GM19043 (cell line): ENCODE measurements at regions not wholly inside any gene's neighbourhood (a gene's known extent, or its start where the extent isn't known, plus 50 kb on each side); places are given as distances from the start of the nearest gene placed in this dataset.

ENCODE experiments used
- ATAC-seq: cut with Tn5 transposase; IDR thresholded peaks from one replicate; pipeline ENCODE4 v1.9.1; 2021; ENCODE audit warnings: low read depth; ENCODE audit not compliant: unreplicated experiment

DNA sequence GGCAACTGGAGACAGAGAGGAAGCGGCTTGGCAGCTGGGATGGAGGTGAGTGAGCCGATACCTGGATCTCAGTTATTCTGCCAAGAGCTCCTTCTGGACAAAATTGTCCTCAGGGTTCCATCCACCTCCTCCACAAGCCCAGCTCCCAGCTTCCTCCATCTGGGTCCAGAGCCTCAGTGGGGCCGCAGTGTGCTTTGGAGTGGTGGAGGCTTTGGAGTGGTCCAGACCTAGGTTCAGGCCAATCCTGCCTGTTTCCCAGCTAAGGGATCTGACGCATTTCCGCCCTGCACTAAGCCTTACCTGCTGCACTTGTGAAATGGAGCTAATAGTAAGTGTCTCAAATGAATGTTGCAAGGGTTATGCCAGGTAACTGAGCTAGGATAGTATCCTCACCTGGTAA lies 355.7 kb upstream of the SHH start:
- ATAC-seq = no peak

- no peak for ATAC-seq
Observed at GRCh38 chr7:156167417-156167807, 355.1 kb upstream of the SHH start.

DNA sequence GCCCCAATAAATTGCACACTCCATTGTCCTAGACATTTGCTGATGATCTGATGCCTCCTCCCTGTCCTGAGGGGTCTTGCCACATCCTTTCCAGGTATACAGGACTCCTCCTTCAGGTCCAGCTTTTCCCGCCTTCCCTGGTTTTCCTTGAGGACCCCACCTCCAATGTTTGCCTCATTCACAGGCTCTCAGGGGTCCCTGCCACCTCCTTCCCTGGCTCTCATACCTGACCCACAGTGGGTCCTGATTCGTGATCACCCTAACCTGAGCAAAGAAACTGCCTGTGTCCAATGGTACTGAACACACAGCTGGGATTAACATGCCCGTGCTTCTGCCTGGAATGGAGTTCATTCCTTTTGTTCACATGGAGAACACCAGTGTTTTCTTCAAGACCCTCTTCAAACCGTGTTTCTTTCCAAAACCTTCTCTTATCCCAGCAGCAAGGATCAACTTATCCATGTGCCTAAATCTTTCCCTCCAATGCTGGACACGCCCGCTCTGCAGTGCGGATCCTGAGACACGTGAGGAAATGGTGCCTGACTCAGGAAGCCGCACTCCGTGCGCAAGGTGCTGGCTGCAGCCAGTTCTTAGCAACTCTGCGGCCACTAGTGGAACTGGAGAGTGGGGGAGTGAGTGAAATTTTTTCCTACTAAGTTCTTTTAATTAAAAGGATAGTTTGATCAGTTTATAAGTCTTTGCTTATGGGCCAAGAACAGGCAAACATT lies 354.6 kb upstream of the SHH start:
- ATAC-seq = no peak

DNA sequence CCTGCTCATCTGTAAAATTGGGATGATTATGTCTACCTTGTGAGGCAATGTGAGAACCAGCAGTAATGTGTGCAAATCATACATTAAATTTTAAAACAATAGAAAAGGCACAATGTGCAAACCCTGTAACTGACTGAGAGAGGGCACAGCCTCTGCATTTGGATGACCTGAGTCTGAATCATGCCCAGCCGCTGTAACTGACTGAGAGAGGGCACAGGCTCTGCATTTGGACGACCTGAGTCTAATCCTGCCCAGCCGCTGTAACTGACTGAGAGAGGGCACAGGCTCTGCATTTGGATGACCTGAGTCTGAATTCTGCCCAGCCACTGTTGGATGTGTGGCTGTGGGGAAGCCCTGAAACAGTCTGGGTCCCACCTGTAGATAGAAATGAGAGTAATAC lies 351.5 kb upstream of the SHH start:
- ATAC-seq = no peak

GRCh38 chr7:156162451-156162850 lies 350.2 kb upstream of the SHH start:
- ATAC-seq = no peak

DNA sequence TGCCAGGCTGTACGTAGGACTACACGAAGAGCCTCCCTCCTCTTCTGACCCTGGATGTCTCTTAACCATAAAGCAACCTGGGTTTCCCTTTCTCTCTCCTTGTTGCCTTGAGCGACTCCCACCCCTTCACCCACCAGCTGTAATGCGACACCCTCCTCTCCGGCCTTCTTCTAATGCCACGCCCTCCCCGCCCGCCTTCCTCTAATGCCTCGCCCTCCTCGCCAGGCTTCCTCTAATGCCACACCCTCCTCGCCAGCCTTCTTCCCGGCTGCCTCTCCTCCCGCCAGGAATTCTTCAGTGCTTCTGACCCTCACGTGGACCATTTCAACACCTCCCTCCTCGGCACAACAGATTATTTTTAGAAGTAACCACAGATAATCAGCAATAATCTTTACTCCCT lies 348.5 kb upstream of the SHH start:
- no peak for ATAC-seq

- no peak for ATAC-seq
Observed at GRCh38 chr7:156158693-156159092, 346.4 kb upstream of the SHH start.

DNA sequence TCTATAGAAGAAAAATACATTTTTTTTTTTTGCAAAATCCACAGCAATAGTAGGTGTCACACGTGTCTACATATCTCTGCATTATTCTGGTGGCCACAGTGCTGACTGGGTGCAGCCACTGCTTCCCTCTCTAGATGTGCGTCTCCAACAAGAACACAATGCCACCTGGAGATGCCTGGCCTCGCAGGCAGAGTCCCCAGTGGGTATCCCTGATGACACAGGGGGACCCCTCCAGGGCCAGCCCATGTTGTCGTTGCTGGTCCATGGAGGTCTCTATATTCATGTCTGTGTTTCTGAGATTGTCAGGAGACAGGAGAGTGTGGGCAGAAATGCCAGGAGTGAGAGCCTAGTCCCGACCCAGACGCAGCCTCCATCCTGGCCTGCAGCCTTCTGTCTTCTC lies 345.9 kb upstream of the SHH start:
- ATAC-seq = no peak

- no peak for ATAC-seq
Observed at GRCh38 chr7:156157409-156158012, 345.2 kb upstream of the SHH start.

DNA sequence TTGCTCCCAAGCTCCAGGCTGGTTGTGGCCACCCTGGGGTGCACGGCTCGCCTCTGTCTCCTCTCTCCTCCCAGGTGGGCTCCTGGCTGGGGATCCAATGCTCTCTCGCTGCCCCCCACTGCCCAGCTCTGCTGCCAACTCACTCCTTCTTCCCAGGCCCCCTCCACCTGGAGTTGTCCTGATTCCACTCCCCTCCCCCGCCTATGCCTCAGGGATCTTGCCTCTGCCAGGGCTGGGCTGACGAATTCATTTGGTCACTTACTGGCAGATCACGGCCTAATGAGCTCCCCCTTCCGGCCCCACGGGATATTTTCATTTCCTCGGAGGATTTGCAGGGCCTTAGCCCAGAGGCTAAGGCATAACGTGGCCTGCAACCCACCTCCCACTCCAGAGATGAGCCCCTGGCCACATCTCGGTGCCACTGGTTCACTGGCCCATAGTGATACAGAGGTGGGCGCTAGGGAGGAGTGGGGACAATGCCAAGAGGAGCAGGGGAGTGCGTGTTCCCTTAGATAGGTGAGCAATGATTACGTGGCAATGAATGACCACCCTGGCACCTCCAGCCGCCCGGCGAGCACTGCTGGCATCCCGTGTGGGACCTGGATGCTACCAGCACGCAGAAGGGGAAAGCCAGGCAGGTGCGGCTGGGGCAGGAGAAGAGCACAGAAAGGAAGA lies 344.6 kb upstream of the SHH start:
- no peak for ATAC-seq

GRCh38 chr7:156155988-156156733 lies 343.9 kb upstream of the SHH start:
- no peak for ATAC-seq

- no peak for ATAC-seq
Observed at GRCh38 chr7:156153590-156153989, 341.3 kb upstream of the SHH start.

GRCh38 chr7:156152390-156152789 lies 340.1 kb upstream of the SHH start:
- ATAC-seq = no peak

DNA sequence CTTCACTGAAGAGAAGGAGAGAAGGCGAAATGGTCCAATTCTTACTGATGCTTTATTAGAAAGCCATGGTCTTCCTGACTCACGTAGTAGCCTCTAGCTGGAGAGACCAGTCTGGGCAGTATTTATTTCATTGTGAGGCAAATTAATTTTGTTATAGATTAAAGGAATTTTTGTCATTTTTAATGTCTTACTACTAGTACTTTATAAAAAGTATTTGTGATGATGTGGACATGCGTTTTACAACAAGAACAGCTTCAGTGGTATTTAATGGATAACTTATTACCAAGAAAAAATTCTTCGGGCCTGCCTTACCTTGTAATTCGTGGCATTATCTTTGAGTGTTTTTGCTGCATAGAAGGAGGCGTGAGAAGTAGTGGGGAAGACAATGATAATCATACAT lies 339.4 kb upstream of the SHH start:
- no peak for ATAC-seq

DNA sequence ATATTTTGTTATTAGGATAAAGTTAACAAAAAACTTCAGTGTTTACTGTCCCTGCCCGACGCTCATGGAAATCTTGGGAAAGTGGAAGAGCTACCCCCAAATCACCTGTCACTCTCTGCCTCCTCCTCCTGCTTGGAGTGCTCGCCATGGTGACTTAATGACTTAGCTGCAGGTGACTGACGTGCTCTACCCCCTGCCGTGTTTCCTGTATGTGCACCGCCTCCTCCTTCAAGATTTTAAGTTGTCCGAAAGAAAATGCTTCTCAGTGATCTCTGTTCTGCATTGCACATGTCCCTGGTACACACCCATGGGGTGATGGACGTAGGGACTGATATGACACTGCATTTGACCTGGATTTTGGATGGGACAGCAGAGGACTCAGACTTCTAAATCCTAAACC lies 338.8 kb upstream of the SHH start:
- no peak for ATAC-seq

- ATAC-seq = no peak
Observed at GRCh38 chr7:156148995-156149394, 336.7 kb upstream of the SHH start.

DNA sequence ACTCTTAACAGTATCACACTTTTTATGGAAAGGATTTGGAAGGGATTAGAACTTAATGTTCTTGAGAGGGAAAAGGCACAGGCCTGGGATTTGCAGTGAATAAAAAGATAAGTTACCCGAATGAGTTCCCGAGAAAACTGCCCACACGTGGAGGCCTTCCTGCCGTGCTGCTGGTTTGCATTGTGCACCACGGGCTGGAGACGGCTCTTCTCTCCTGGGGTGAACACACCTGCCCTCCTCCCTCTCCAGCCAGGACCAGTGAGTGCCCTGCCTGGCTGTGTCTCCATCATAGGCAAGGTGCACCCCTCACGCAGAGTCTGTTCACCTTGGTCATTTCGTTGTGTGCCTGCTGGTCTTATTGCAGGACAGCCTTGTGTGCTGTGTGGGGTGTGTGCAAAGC lies 336.3 kb upstream of the SHH start:
- no peak for ATAC-seq

GRCh38 chr7:156147756-156148504 lies 335.7 kb upstream of the SHH start:
- ATAC-seq = no peak

- no peak for ATAC-seq
Observed at GRCh38 chr7:156147104-156147503, 334.8 kb upstream of the SHH start.

- no peak for ATAC-seq
Observed at GRCh38 chr7:156145996-156146395, 333.7 kb upstream of the SHH start.

DNA sequence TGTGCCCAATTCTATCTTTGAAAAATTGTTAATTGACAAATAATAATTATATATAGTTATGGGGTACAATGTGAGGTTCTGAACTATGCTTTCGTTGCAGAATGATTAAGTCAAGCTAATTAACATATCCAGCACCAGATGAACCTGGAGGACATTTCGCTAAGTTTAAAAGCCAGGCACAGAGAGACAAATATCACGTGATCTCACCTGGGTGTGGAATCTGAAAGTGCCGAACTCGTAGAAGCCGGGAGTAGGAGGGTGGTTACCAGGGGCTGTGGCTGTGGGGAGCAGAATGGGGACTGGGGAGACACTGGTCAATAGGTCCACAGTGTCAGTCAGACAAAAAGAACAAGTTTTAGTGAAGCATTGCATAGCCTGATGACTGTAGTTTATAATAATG lies 332.9 kb upstream of the SHH start:
- no peak for ATAC-seq
